Panc1 (cell line): ENCODE measurements at regions not wholly inside any gene's neighbourhood (a gene's known extent, or its start where the extent isn't known, plus 50 kb on each side); places are given as distances from the start of the nearest gene placed in this dataset.

Experiments used
- ATAC-seq: fragments of 200-7000 bp; cut with Tn5 transposase; 2 replicates; pipeline ENCODE4 v1.9.1; 2020; ENCODE audit warnings: mild to moderate bottlenecking, moderate library complexity
- BruUV-seq: library from RNA; stranded (reverse); fragments of 400-500 nt; replicated peaks from 2 replicates; lab custom pipeline; 2021; lab: Mats Ljungman, UMichigan
- CTCF ChIA-PET: fragments of 300-600 bp; sonication (Branson Sonifier 250); formaldehyde crosslinking; loops from one replicate; lab custom pipeline; 2022; ENCODE audit warnings: antibody characterized with exemption; lab: Charles Lee
- POLR2A ChIA-PET: fragments of 300-600 bp; sonication (Branson Sonifier 250); formaldehyde crosslinking; loops from one replicate; lab custom pipeline; 2022; ENCODE audit warnings: antibody characterized with exemption; lab: Charles Lee
- DNase-seq: peaks from one replicate; pipeline ENCODE4 v3.0.0-alpha.2; 2010; ENCODE audit warnings: low read depth, low spot score
- H3K27ac ChIP-seq: 2 replicates; pipeline ENCODE4 v1.5.1; 2011; ENCODE audit warnings: mild to moderate bottlenecking, low read length, inconsistent platforms
- H3K27me3 ChIP-seq: fragments of 200-500 bp; sonication (Bioruptor generic); 2 replicates; pipeline ENCODE4 v1.6.0; 2014; ENCODE audit warnings: low read length, inconsistent platforms; ENCODE audit not compliant: control insufficient read depth, insufficient read depth
- H3K36me3 ChIP-seq: fragments of 200-500 bp; sonication (Bioruptor generic); 2 replicates; pipeline ENCODE4 v1.5.1; 2014; ENCODE audit warnings: inconsistent platforms, mild to moderate bottlenecking, low read length, moderate library complexity; ENCODE audit not compliant: control insufficient read depth, insufficient read depth
- H3K4me1 ChIP-seq: 2 replicates; pipeline ENCODE4 v1.5.1; 2011; ENCODE audit warnings: inconsistent platforms, mild to moderate bottlenecking, low read length, moderate library complexity; ENCODE audit not compliant: control insufficient read depth, insufficient read depth
- H3K4me3 ChIP-seq, 2 experiments: 2 replicates each; pipeline ENCODE4 v1.5.1; 2011 to 2012; ENCODE audit warnings: low read depth in 2 of 2, low read length in 2 of 2, mild to moderate bottlenecking in 2 of 2, inconsistent platforms in 1 of 2, moderate library complexity in 1 of 2
- H3K9me3 ChIP-seq: fragments of 200-500 bp; sonication (Bioruptor generic); 2 replicates; pipeline ENCODE4 v1.5.1; 2014; ENCODE audit warnings: low read depth, mild to moderate bottlenecking, inconsistent platforms, low read length, moderate library complexity; ENCODE audit not compliant: control insufficient read depth, insufficient read depth
- CTCF ChIP-seq: fragments of 450-650 bp; IDR thresholded peaks from 2 replicates; pipeline ENCODE4 v1.5.1; 2017; ENCODE audit warnings: mild to moderate bottlenecking
- POLR2AphosphoS5 ChIP-seq: IDR thresholded peaks from 2 replicates; pipeline ENCODE4 v1.6.1; 2012; ENCODE audit warnings: mild to moderate bottlenecking, low read depth, low read length, moderate library complexity
- REST ChIP-seq, 2 experiments: IDR thresholded peaks; 2 replicates each; pipeline ENCODE4 v1.6.1; 2011 to 2012; ENCODE audit warnings: low read depth in 2 of 2, control low read depth in 1 of 2, low read length in 1 of 2, mild to moderate bottlenecking in 1 of 2, moderate library complexity in 1 of 2; ENCODE audit not compliant: insufficient read depth in 1 of 2
- SIN3A ChIP-seq: IDR thresholded peaks from 2 replicates; pipeline ENCODE4 v1.6.1; 2012; ENCODE audit warnings: low read depth, mild to moderate bottlenecking, low read length, moderate library complexity, borderline replicate concordance; ENCODE audit not compliant: insufficient read depth
- TCF7L2 ChIP-seq: IDR thresholded peaks from 2 replicates; pipeline ENCODE4 v1.6.1; 2011; ENCODE audit warnings: mild to moderate bottlenecking, low read depth, low read length, inconsistent platforms
- in situ Hi-C: cut with HindIII; loops from 2 replicates; pipeline ENCODE4 v1.10.0; 2016; ENCODE audit warnings: low sequenced_read_pairs, low pct_unique_long_range_greater_than_20kb
- intact Hi-C: fragments of 100-400 bp; cut with micrococcal nuclease; formaldehyde crosslinking; loops from one replicate; pipeline ENCODE4 v1.10.0; 2022; ENCODE audit not compliant: unreplicated experiment

GRCh38 chr10:3363311-3364045, 190.9 kb upstream of the PITRM1 start:
- ChIA-PET POLR2A (no interaction called here), CTCF (no interaction called here)
- Histone ChIP-seq H3K4me3 (no peak overlapping the region), H3K4me1 (peaks cover 7% of the 10 kb centered on the region), H3K27me3 (no peaks in the 10 kb centered on the region), H3K36me3 (no peaks in the 10 kb centered on the region), H3K9me3 (peaks cover 8% of the 10 kb centered on the region; the same call in 1 of the 2 replicates), H3K27ac (no peak overlapping the region)
- no peak for TF ChIP-seq SIN3A
- no peak for TF ChIP-seq CTCF
- no peak for TF ChIP-seq REST (IDR thresholded peaks at IDR 0.05; ENCODE audit: insufficient read depth in 1 of 2, low read depth in 2 of 2, low read length in 1 of 2)
- no peak for TF ChIP-seq POLR2AphosphoS5
- TF ChIP-seq TCF7L2, result no peak
- intact Hi-C loops (no loop called here), in situ Hi-C loops (no loop called here)
- DNase-seq (no peak), ATAC-seq (no peak)
- no TSS peak for BruUV-seq

GRCh38 chr10:3362394-3362793, 189.8 kb upstream of the PITRM1 start:
- Histone ChIP-seq H3K36me3 (no peaks in the 10 kb centered on the region), H3K27me3 (no peaks in the 10 kb centered on the region), H3K4me1 (peaks cover 7% of the 10 kb centered on the region), H3K9me3 (peaks cover 8% of the 10 kb centered on the region; the same call in 1 of the 2 replicates), H3K27ac (no peak overlapping the region), H3K4me3 (no peak overlapping the region)
- no TSS peak for BruUV-seq
- ChIA-PET CTCF (no interaction called here), POLR2A (no interaction called here)
- in situ Hi-C loops, result no loop called here
- intact Hi-C loops, result no loop called here
- DNase-seq (no peak), ATAC-seq (no peak)
- no peak for TF ChIP-seq CTCF
- TF ChIP-seq SIN3A, result no peak
- no peak for TF ChIP-seq POLR2AphosphoS5
- no peak for TF ChIP-seq REST (IDR thresholded peaks at IDR 0.05; ENCODE audit: insufficient read depth in 1 of 2, low read depth in 2 of 2, low read length in 1 of 2)
